ENCODE measurements at regions not wholly inside any gene's neighbourhood (a gene's known extent, or its start where the extent isn't known, plus 50 kb on each side); places are given as distances from the start of the nearest gene placed in this dataset.
"Not testable (repeated sequence)": the region's sequence is repeated elsewhere in the genome, so short reads cannot be mapped to it uniquely, and the experiment has no call there.

DNA sequence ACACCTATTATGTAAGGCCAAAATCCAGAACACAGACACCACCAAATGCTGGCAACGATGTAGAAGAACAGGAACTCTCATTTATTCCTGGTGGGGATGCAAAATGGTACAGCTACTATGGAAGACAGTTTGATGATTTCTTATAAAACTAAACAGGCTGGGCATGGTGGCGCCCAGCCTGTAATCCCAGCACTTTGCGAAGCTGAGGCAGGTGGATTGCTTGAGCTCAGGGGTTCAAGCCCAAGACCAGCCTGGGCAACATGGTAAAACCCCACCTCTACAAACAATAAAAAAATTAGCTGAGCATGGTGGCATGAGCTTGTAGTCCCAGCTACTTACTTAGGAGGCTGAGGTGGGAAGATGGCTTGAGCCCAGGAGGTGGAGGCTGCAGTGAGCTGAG is 98.3 kb downstream of the TUBA3C start:
- Histone ChIP-seq H3K9me3 (no peaks in the 10 kb centered on the region), H3K27ac (no peak overlapping the region), H3K36me3 (replicated peaks in 1 of 2; ENCODE audit: insufficient read depth in 1 of 2, low read depth in 2 of 2) (no peaks in the 10 kb centered on the region), H3K4me3 (no peak overlapping the region), H3K4me1 (no peaks in the 10 kb centered on the region), H3K27me3 (no peaks in the 10 kb centered on the region)
- intact Hi-C loops (cut with DNase I), result no loop called here
- no peak for ATAC-seq
- no peak for DNase-seq
- 53 to 66% methylated on average over 3 of the region's 3 CpGs for WGBS, 2 donors
- TF ChIP-seq, protein P1, sequence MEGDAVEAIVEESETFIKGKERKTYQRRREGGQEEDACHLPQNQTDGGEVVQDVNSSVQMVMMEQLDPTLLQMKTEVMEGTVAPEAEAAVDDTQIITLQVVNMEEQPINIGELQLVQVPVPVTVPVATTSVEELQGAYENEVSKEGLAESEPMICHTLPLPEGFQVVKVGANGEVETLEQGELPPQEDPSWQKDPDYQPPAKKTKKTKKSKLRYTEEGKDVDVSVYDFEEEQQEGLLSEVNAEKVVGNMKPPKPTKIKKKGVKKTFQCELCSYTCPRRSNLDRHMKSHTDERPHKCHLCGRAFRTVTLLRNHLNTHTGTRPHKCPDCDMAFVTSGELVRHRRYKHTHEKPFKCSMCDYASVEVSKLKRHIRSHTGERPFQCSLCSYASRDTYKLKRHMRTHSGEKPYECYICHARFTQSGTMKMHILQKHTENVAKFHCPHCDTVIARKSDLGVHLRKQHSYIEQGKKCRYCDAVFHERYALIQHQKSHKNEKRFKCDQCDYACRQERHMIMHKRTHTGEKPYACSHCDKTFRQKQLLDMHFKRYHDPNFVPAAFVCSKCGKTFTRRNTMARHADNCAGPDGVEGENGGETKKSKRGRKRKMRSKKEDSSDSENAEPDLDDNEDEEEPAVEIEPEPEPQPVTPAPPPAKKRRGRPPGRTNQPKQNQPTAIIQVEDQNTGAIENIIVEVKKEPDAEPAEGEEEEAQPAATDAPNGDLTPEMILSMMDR (IDR thresholded peaks at IDR 0.05), result no peak
- no peak for TF ChIP-seq POLR2A (IDR thresholded peaks at IDR 0.05)

GRCh38 chr13:19075418-19075817 is 106.2 kb downstream of the TUBA3C start:
- H3K4me1 ChIP-seq, result no peaks in the 10 kb centered on the region
- H3K36me3 ChIP-seq (replicated peaks in 1 of 2; ENCODE audit: insufficient read depth in 1 of 2, low read depth in 2 of 2), result no peaks in the 10 kb centered on the region
- ATAC-seq, result no peak
- no peak overlapping the region for H3K4me3 ChIP-seq
- no peaks in the 10 kb centered on the region for H3K9me3 ChIP-seq
- TF ChIP-seq, protein P1 (IDR thresholded peaks at IDR 0.05), result no peak
- no peak for TF ChIP-seq POLR2A (IDR thresholded peaks at IDR 0.05)
- DNase-seq, result no peak
- 49 to 69% methylated on average over 7 of the region's 7 CpGs for WGBS, 2 donors
- no peak overlapping the region for H3K27ac ChIP-seq
- intact Hi-C loops (cut with DNase I), result no loop called here
- no peaks in the 10 kb centered on the region for H3K27me3 ChIP-seq

- intact Hi-C loops (cut with DNase I), result no loop called here
- Histone ChIP-seq H3K4me1 (no peaks in the 10 kb centered on the region), H3K27me3 (no peaks in the 10 kb centered on the region), H3K4me3 (no peak overlapping the region), H3K36me3 (replicated peaks in 1 of 2; ENCODE audit: insufficient read depth in 1 of 2, low read depth in 2 of 2) (no peaks in the 10 kb centered on the region), H3K9me3 (no peaks in the 10 kb centered on the region), H3K27ac (no peak overlapping the region)
- no peak for DNase-seq
- WGBS, 2 donors, result 71 to 74% methylated on average over 8 of the region's 8 CpGs
- no peak for ATAC-seq
- TF ChIP-seq, protein P1 (IDR thresholded peaks at IDR 0.05), result no peak
- TF ChIP-seq POLR2A (IDR thresholded peaks at IDR 0.05), result no peak
Measured at GRCh38 chr13:19074519-19074918, 107.1 kb downstream of the TUBA3C start.

DNA sequence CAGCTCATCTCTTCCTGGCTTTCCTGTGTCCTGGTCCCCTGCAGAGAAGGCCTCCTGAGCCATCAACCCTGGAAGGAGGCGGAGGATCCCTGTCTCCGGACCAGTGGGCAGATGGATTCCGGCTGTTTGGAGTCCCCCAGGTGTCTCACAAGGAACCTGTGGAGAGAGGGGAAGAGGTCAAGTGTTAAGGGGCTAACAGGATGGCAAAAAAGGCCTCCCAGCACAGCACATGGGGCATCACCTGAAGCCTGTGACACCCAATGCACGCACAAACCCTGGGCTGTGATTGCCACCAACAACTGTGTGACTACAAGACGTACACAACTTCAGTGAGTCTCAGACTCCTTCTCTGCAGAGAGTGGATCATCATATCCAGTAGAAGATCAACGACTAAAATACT is 107.5 kb downstream of the TUBA3C start:
- intact Hi-C loops (cut with DNase I); H3K36me3 ChIP-seq (replicated peaks in 1 of 2; ENCODE audit: insufficient read depth in 1 of 2, low read depth in 2 of 2); H3K9me3 ChIP-seq; H3K27ac ChIP-seq; ATAC-seq; H3K27me3 ChIP-seq; H3K4me1 ChIP-seq; H3K4me3 ChIP-seq; DNase-seq: not testable (repeated sequence)
- WGBS, 2 donors, result 58 to 64% methylated on average over 6 of the region's 6 CpGs

- intact Hi-C loops (cut with DNase I); ATAC-seq; H3K27me3 ChIP-seq; H3K9me3 ChIP-seq; H3K4me1 ChIP-seq; H3K4me3 ChIP-seq; DNase-seq; H3K27ac ChIP-seq; H3K36me3 ChIP-seq (replicated peaks in 1 of 2; ENCODE audit: insufficient read depth in 1 of 2, low read depth in 2 of 2): not testable (repeated sequence)
- WGBS, 2 donors, result 63 to 72% methylated on average over 11 of the region's 11 CpGs
Measured at GRCh38 chr13:19072956-19073706, 108.5 kb downstream of the TUBA3C start.

DNA sequence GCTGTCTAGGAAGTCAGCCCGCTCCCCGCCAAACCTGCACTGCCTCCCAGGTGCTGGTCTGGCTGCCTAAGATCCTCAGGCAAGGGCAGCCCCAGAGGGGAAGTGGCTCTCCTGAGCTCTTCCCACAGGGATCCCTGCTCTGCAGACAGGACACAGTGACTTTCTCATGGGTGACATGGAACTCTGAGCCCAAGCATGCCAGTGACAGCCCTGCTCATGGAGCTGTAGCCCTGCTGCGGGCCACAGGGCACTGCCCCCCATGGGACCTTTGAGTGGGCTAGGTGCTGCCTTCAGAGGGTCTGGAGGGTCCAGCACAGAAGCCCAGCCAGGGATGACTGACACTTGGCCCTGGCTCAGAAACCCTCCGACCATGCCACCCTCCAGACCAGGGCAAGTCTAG is 109.1 kb downstream of the TUBA3C start:
- Histone ChIP-seq H3K27ac (no peak overlapping the region), H3K36me3 (replicated peaks in 1 of 2; ENCODE audit: insufficient read depth in 1 of 2, low read depth in 2 of 2) (no peaks in the 10 kb centered on the region), H3K4me3 (no peak overlapping the region), H3K4me1 (no peaks in the 10 kb centered on the region), H3K9me3 (no peaks in the 10 kb centered on the region), H3K27me3 (no peaks in the 10 kb centered on the region)
- intact Hi-C loops (cut with DNase I), result no loop called here
- TF ChIP-seq POLR2A (IDR thresholded peaks at IDR 0.05), result no peak
- TF ChIP-seq, protein P1 (IDR thresholded peaks at IDR 0.05), result no peak
- 78 to 81% methylated on average over 4 of the region's 4 CpGs for WGBS, 2 donors
- DNase-seq, result no peak
- ATAC-seq, result no peak
